GM06990 (cell line): ENCODE measurements at regions not wholly inside any gene's neighbourhood (a gene's known extent, or its start where the extent isn't known, plus 50 kb on each side); places are given as distances from the start of the nearest gene placed in this dataset.

Source experiments
- DNase-seq: peaks from one replicate; pipeline ENCODE4 v3.0.0-alpha.2; 2011; ENCODE audit not compliant: insufficient read length; ENCODE audit errors: extremely low read depth
- H3K27me3 ChIP-seq: replicated peaks from 2 replicates; pipeline ENCODE4 v1.6.0; 2011; ENCODE audit warnings: low read length; ENCODE audit not compliant: control insufficient read depth, insufficient read depth
- H3K36me3 ChIP-seq: 2 replicates; pipeline ENCODE4 v1.5.1; 2011; ENCODE audit warnings: low read length; ENCODE audit not compliant: control insufficient read depth, insufficient read depth
- H3K4me3 ChIP-seq: replicated peaks from 2 replicates; pipeline ENCODE4 v1.5.1; 2011; ENCODE audit warnings: low read depth, mild to moderate bottlenecking, control low read depth, low read length
- CTCF ChIP-seq: IDR thresholded peaks from 2 replicates; pipeline ENCODE4 v1.5.1; 2011; ENCODE audit warnings: low read length, control low read depth, mild to moderate bottlenecking, inconsistent platforms; ENCODE audit not compliant: insufficient read depth, poor library complexity, severe bottlenecking

- no peak for TF ChIP-seq CTCF
- no peak for DNase-seq
- Histone ChIP-seq H3K27me3 (no peaks in the 10 kb centered on the region), H3K36me3 (no peaks in the 10 kb centered on the region), H3K4me3 (no peak overlapping the region)
Observed at GRCh38 chr20:60808701-60809100, 443.4 kb upstream of the CDH4 start.

DNA sequence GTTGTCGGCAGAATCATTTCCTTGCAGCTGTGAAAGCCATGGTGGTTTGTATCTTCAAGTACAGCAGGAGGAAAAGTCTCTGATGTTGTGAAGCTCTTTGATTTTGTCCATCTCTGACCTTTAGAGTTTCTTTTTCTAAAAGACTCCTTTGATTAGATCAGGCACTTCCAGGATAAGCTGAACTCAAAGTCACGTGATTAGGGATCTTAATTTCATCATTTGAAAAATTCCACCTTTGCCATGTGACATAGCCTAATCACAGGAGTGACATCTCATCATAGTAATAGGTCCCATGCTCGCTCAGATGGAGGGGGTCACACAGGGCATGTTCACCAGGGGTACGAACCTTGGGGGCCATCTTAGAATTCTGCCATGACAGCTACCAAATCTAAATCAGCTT is 441.5 kb upstream of the CDH4 start:
- TF ChIP-seq CTCF, result no peak
- H3K4me3 ChIP-seq, result no peak overlapping the region
- DNase-seq, result no peak
- H3K36me3 ChIP-seq, result no peaks in the 10 kb centered on the region
- H3K27me3 ChIP-seq, result no peaks in the 10 kb centered on the region

DNA sequence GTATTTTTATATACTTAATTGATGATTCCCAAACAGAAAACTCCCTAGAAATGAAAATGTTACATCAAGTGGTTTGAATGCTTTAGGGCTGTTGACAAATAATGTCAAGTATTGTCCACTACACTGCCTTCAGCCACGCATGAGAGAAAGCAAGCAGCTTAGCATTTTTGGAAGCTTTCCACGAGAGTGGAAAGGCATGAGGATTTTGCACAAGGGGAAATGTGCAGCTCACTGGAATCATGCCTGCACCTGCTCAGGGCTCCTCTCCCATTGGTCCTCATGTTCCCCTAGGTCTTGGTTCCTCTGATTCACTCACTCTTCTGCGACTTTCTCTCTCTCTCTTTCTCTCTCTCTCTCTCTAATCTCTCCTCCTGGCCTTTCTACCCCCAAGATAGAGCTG is 439.5 kb upstream of the CDH4 start:
- TF ChIP-seq CTCF, result no peak
- Histone ChIP-seq H3K36me3 (no peaks in the 10 kb centered on the region), H3K4me3 (no peak overlapping the region), H3K27me3 (no peaks in the 10 kb centered on the region)
- no peak for DNase-seq

GRCh38 chr20:60813066-60813465 is 439.0 kb upstream of the CDH4 start:
- no peaks in the 10 kb centered on the region for H3K27me3 ChIP-seq
- no peak for DNase-seq
- no peak for TF ChIP-seq CTCF
- no peaks in the 10 kb centered on the region for H3K36me3 ChIP-seq
- H3K4me3 ChIP-seq, result no peak overlapping the region

DNA sequence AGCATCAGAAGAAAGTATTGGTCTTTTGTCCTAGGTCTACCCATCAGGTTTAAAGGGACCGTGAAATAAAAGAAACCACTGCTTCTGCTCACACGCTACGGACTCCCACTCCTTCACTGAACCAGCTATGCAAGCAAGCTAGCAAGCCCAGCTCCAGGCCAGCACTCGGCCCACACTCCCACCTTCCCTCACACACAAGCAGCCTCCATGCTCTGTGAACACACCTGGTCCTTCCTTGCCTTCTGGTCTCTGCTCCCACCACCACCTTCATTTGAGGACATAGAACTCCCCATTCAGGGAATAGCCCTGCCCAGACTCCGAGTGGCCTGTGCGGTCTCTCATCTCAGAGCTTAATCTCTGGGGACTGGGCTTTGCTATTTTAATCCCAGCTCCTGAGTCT is 436.4 kb upstream of the CDH4 start:
- Histone ChIP-seq H3K36me3 (no peaks in the 10 kb centered on the region), H3K27me3 (no peaks in the 10 kb centered on the region), H3K4me3 (no peak overlapping the region)
- TF ChIP-seq CTCF, result no peak
- DNase-seq, result no peak

DNA sequence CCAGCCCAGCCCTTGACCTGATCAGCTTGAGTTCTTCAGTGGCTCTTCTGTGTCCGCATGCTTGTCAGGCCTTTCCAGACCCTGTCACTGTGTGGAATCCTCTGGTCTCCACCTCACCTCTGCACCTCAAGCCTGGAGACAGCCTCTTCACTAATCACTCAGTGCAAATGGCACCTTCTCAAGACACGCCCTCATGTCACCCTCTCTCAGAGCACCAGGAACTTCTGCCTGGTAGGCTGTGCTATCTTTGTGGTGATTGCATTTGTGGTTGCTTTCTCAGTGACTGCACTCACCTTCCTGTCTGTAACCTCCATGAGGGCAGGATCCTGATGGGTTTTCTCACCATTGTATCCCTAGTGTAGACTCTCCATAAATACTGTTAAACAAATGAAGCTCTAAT is 435.2 kb upstream of the CDH4 start:
- DNase-seq, result no peak
- no peak for TF ChIP-seq CTCF
- no peak overlapping the region for H3K4me3 ChIP-seq
- H3K27me3 ChIP-seq, result no peaks in the 10 kb centered on the region
- no peaks in the 10 kb centered on the region for H3K36me3 ChIP-seq
